GM12878 (cell line): ENCODE measurements at regions not wholly inside any gene's neighbourhood (a gene's known extent, or its start where the extent isn't known, plus 50 kb on each side); places are given as distances from the start of the nearest gene placed in this dataset.

Experiments
- BCLAF1 ChIP-seq: fragments of 450-650 bp; IDR thresholded peaks from 2 replicates; pipeline ENCODE4 v1.6.1; 2017; ENCODE audit warnings: antibody characterized with exemption, mild to moderate bottlenecking, moderate library complexity
- CEBPB ChIP-seq, 2 experiments: fragments of 150-350 bp in 1 of 2; IDR thresholded peaks; 2 replicates each; pipeline ENCODE4 v1.6.1; 2012 to 2014; ENCODE audit warnings: low read depth in 2 of 2, low read length in 2 of 2, borderline replicate concordance in 1 of 2, inconsistent platforms in 1 of 2
- CHD2 ChIP-seq: IDR thresholded peaks from 2 replicates; pipeline ENCODE4 v1.6.1; 2011; ENCODE audit warnings: low read depth, low read length, improper control_type of control experiment, borderline replicate concordance
- CHD4 ChIP-seq: fragments of 200-600 bp; sonication (generic); IDR thresholded peaks from 2 replicates; pipeline ENCODE4 v1.6.1; 2016; ENCODE audit warnings: mild to moderate bottlenecking
- ESRRA ChIP-seq: IDR thresholded peaks from 2 replicates; pipeline ENCODE4 v1.6.1; 2012; ENCODE audit warnings: mild to moderate bottlenecking, low read length, improper control_type of control experiment
- EZH2 ChIP-seq: IDR thresholded peaks from 2 replicates; pipeline ENCODE4 v1.6.1; 2012; ENCODE audit warnings: low read depth, mild to moderate bottlenecking, control low read depth, inconsistent platforms, low read length, borderline replicate concordance; ENCODE audit not compliant: control insufficient read depth
- POLR2A ChIP-seq: IDR thresholded peaks from 2 replicates; pipeline ENCODE4 v1.6.1; 2011; ENCODE audit warnings: low read depth, mild to moderate bottlenecking, low read length
- SPI1 ChIP-seq: IDR thresholded peaks from 2 replicates; pipeline ENCODE4 v1.6.1; 2011; ENCODE audit warnings: low read depth, mild to moderate bottlenecking, low read length, moderate library complexity, borderline replicate concordance; ENCODE audit not compliant: insufficient read depth
- SUZ12 ChIP-seq: fragments of 200-600 bp; sonication (generic); IDR thresholded peaks from one replicate; pipeline ENCODE4 v1.6.1; 2018; ENCODE audit warnings: antibody characterized with exemption, mild to moderate bottlenecking; ENCODE audit not compliant: unreplicated experiment
- TCF12 ChIP-seq: IDR thresholded peaks from 2 replicates; pipeline ENCODE4 v1.6.1; 2011; ENCODE audit warnings: low read depth, mild to moderate bottlenecking, low read length
- ZBTB33 ChIP-seq: fragments of 450-650 bp; IDR thresholded peaks from 2 replicates; pipeline ENCODE4 v1.6.1; 2017; ENCODE audit warnings: mild to moderate bottlenecking
- TF ChIP-seq, protein P1 (sequence below), 3 experiments: IDR thresholded peaks in 2 of 3; conservative IDR thresholded peaks in 1 of 3; 2 replicates each; pipeline ENCODE4 v1.5.1; 2011; ENCODE audit warnings: low read depth in 3 of 3, low read length in 3 of 3, mild to moderate bottlenecking in 3 of 3, control low read depth in 2 of 3, moderate library complexity in 2 of 3, inconsistent platforms in 1 of 3, mixed read lengths in 1 of 3; ENCODE audit not compliant: control insufficient read depth in 2 of 3, insufficient read depth in 1 of 3; ENCODE audit errors: extremely low read depth in 1 of 3

DNA sequence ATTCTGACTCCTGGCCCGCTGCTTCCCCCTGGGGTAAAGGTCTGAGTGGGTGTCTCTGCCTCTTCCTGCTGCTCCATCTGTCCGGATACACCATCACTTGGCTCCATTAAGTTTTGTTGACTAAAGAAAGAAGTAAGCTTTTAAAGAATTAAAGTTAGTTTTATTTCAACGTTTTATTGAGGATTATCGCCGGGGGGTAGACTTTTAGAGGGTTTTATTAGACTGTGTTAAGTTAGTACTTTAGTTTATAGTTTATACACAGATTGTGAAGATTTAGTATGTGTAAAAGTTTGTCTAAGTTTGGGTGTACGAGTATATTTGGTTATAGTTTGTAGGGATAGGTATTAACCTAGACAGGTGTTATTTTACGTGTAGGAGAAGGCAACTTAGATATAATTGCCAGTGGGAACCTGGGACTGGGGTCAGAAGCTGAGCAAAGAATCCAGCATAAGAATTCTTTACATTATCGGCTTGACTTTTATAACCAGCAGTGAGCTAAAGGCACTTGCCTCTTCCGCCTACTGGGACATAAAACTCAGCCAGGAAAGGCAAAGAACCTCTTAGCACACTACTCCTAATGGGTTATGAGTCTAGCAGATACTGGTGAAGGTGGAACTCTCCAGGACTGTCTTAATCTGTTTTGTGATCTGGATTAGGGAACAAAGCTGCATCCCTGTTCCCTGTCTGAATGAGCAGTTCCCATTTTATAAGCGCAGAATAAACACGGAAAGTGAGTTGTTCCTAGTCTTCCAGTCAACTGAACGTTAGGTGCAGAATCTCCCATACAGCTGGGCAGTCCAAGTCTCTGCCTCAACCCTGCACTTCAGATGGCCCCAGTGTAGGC, 131.3 kb downstream of the FAM43A start:
- TF ChIP-seq POLR2A (no peak), SUZ12 (no peak), EZH2 (no peak), TCF12 (no peak), BCLAF1 (no peak), CHD4 (no peak), CHD2 (no peak), CEBPB (IDR thresholded peaks at IDR 0.05; ENCODE audit: borderline replicate concordance in 1 of 2, low read depth in 2 of 2, low read length in 2 of 2) (no peak), SPI1 (no peak), ESRRA (no peak), ZBTB33 (no peak)
- TF ChIP-seq, protein P1, sequence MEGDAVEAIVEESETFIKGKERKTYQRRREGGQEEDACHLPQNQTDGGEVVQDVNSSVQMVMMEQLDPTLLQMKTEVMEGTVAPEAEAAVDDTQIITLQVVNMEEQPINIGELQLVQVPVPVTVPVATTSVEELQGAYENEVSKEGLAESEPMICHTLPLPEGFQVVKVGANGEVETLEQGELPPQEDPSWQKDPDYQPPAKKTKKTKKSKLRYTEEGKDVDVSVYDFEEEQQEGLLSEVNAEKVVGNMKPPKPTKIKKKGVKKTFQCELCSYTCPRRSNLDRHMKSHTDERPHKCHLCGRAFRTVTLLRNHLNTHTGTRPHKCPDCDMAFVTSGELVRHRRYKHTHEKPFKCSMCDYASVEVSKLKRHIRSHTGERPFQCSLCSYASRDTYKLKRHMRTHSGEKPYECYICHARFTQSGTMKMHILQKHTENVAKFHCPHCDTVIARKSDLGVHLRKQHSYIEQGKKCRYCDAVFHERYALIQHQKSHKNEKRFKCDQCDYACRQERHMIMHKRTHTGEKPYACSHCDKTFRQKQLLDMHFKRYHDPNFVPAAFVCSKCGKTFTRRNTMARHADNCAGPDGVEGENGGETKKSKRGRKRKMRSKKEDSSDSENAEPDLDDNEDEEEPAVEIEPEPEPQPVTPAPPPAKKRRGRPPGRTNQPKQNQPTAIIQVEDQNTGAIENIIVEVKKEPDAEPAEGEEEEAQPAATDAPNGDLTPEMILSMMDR (IDR thresholded peaks at IDR 0.05 in 2 of 3, conservative IDR thresholded peaks at IDR 0.05 in 1 of 3; ENCODE audit: control insufficient read depth in 2 of 3, extremely low read depth in 1 of 3, insufficient read depth in 1 of 3, low read depth in 3 of 3, low read length in 3 of 3), result no peak
